ENCODE measurements at regions not wholly inside any gene's neighbourhood (a gene's known extent, or its start where the extent isn't known, plus 50 kb on each side); places are given as distances from the start of the nearest gene placed in this dataset.

- Histone ChIP-seq H3K56ac (ENCODE audit: low read length) (no peak overlapping the region), H3K9ac (ENCODE audit: low read length) (no peak overlapping the region), H3K23ac (ENCODE audit: low read length) (no peak overlapping the region), H2BK120ac (ENCODE audit: low read depth, low read length) (no peak overlapping the region), H2BK15ac (replicated peaks; ENCODE audit: low read depth) (no peak overlapping the region), H2BK5ac (ENCODE audit: low read length) (no peak overlapping the region), H3K4me3 (ENCODE audit: low read length) (no peak overlapping the region), H3K4me1 (ENCODE audit: control insufficient read depth, low read depth, low read length) (no peaks in the 10 kb centered on the region), H3K4me2 (ENCODE audit: low read length) (no peak overlapping the region), H3K27me3 (ENCODE audit: insufficient read depth, low read length, poor library complexity) (no peaks in the 10 kb centered on the region), H4K5ac (ENCODE audit: low read length) (no peak overlapping the region), H3K18ac (ENCODE audit: low read length) (no peak overlapping the region), H3K27ac (ENCODE audit: low read depth, low read length) (no peak overlapping the region), H3K79me2 (ENCODE audit: control insufficient read depth, insufficient read depth, low read length) (no peaks in the 10 kb centered on the region), H4K8ac (ENCODE audit: low read depth, low read length) (no peak overlapping the region), H3K4ac (ENCODE audit: low read depth, low read length) (no peak overlapping the region), H3K79me1 (ENCODE audit: low read length) (no peaks in the 10 kb centered on the region), H2AK5ac (ENCODE audit: low read length) (no peak overlapping the region), H3K36me3 (ENCODE audit: control insufficient read depth, insufficient read depth, low read length) (no peaks in the 10 kb centered on the region)
- WGBS (ENCODE audit: extremely low coverage, insufficient coverage, low lambda C conversion rate): no CpG with 5 or more reads among the region's 6 CpGs
- no peak for DNase-seq
These were observed 57.5 kb downstream of the ILRUN start for GRCh38 chr6:34638834-34639736.

- H3K27me3 ChIP-seq (ENCODE audit: insufficient read depth, low read length, poor library complexity): no peaks in the 10 kb centered on the region
- no peak overlapping the region for H3K4me3 ChIP-seq (ENCODE audit: low read length)
- no peak for DNase-seq
- no peaks in the 10 kb centered on the region for H3K79me1 ChIP-seq (ENCODE audit: low read length)
- H2AK5ac ChIP-seq (ENCODE audit: low read length): no peak overlapping the region
- H3K27ac ChIP-seq (ENCODE audit: low read depth, low read length): no peak overlapping the region
- H3K79me2 ChIP-seq (ENCODE audit: control insufficient read depth, insufficient read depth, low read length): no peaks in the 10 kb centered on the region
- H4K8ac ChIP-seq (ENCODE audit: low read depth, low read length): no peak overlapping the region
- H3K4me1 ChIP-seq (ENCODE audit: control insufficient read depth, low read depth, low read length): no peaks in the 10 kb centered on the region
- no peak overlapping the region for H3K4me2 ChIP-seq (ENCODE audit: low read length)
- no peak overlapping the region for H3K23ac ChIP-seq (ENCODE audit: low read length)
- H4K5ac ChIP-seq (ENCODE audit: low read length): no peak overlapping the region
- no peak overlapping the region for H3K56ac ChIP-seq (ENCODE audit: low read length)
- no peak overlapping the region for H2BK5ac ChIP-seq (ENCODE audit: low read length)
- no CpG with 5 or more reads among the region's 2 CpGs for WGBS (ENCODE audit: extremely low coverage, insufficient coverage, low lambda C conversion rate)
- no peak overlapping the region for H3K4ac ChIP-seq (ENCODE audit: low read depth, low read length)
- H2BK15ac ChIP-seq (replicated peaks; ENCODE audit: low read depth): no peak overlapping the region
- H2BK120ac ChIP-seq (ENCODE audit: low read depth, low read length): no peak overlapping the region
- no peak overlapping the region for H3K18ac ChIP-seq (ENCODE audit: low read length)
- H3K9ac ChIP-seq (ENCODE audit: low read length): no peak overlapping the region
- no peaks in the 10 kb centered on the region for H3K36me3 ChIP-seq (ENCODE audit: control insufficient read depth, insufficient read depth, low read length)
These were observed 62.8 kb downstream of the ILRUN start for GRCh38 chr6:34633785-34634184.

GRCh38 chr6:34633256-34633655, 63.3 kb downstream of the ILRUN start:
- Histone ChIP-seq H3K4me3 (ENCODE audit: low read length) (no peak overlapping the region), H2AK5ac (ENCODE audit: low read length) (no peak overlapping the region), H3K27me3 (ENCODE audit: insufficient read depth, low read length, poor library complexity) (no peaks in the 10 kb centered on the region), H3K79me2 (ENCODE audit: control insufficient read depth, insufficient read depth, low read length) (no peaks in the 10 kb centered on the region), H3K27ac (ENCODE audit: low read depth, low read length) (no peak overlapping the region), H3K36me3 (ENCODE audit: control insufficient read depth, insufficient read depth, low read length) (no peaks in the 10 kb centered on the region), H3K4ac (ENCODE audit: low read depth, low read length) (no peak overlapping the region), H3K79me1 (ENCODE audit: low read length) (no peaks in the 10 kb centered on the region), H2BK15ac (replicated peaks; ENCODE audit: low read depth) (no peak overlapping the region), H3K23ac (ENCODE audit: low read length) (no peak overlapping the region), H3K4me1 (ENCODE audit: control insufficient read depth, low read depth, low read length) (no peaks in the 10 kb centered on the region), H3K9ac (ENCODE audit: low read length) (no peak overlapping the region), H3K18ac (ENCODE audit: low read length) (no peak overlapping the region), H3K4me2 (ENCODE audit: low read length) (no peak overlapping the region), H3K56ac (ENCODE audit: low read length) (no peak overlapping the region), H2BK5ac (ENCODE audit: low read length) (no peak overlapping the region), H4K8ac (ENCODE audit: low read depth, low read length) (no peak overlapping the region), H4K5ac (ENCODE audit: low read length) (no peak overlapping the region), H2BK120ac (ENCODE audit: low read depth, low read length) (no peak overlapping the region)
- no CpG with 5 or more reads among the region's 2 CpGs for WGBS (ENCODE audit: extremely low coverage, insufficient coverage, low lambda C conversion rate)
- no peak for DNase-seq

- H3K4ac ChIP-seq (ENCODE audit: low read depth, low read length): no peak overlapping the region
- no peak overlapping the region for H3K27ac ChIP-seq (ENCODE audit: low read depth, low read length)
- H3K27me3 ChIP-seq (ENCODE audit: insufficient read depth, low read length, poor library complexity): no peaks in the 10 kb centered on the region
- no peak for DNase-seq
- no peak overlapping the region for H2BK120ac ChIP-seq (ENCODE audit: low read depth, low read length)
- no peak overlapping the region for H3K9ac ChIP-seq (ENCODE audit: low read length)
- H3K56ac ChIP-seq (ENCODE audit: low read length): no peak overlapping the region
- no peak overlapping the region for H2AK5ac ChIP-seq (ENCODE audit: low read length)
- H3K4me3 ChIP-seq (ENCODE audit: low read length): no peak overlapping the region
- no peaks in the 10 kb centered on the region for H3K79me1 ChIP-seq (ENCODE audit: low read length)
- no peak overlapping the region for H2BK5ac ChIP-seq (ENCODE audit: low read length)
- no peak overlapping the region for H3K18ac ChIP-seq (ENCODE audit: low read length)
- H3K23ac ChIP-seq (ENCODE audit: low read length): no peak overlapping the region
- H4K8ac ChIP-seq (ENCODE audit: low read depth, low read length): no peak overlapping the region
- H3K4me1 ChIP-seq (ENCODE audit: control insufficient read depth, low read depth, low read length): no peaks in the 10 kb centered on the region
- no peaks in the 10 kb centered on the region for H3K36me3 ChIP-seq (ENCODE audit: control insufficient read depth, insufficient read depth, low read length)
- no peak overlapping the region for H4K5ac ChIP-seq (ENCODE audit: low read length)
- no peak overlapping the region for H2BK15ac ChIP-seq (replicated peaks; ENCODE audit: low read depth)
- WGBS (ENCODE audit: extremely low coverage, insufficient coverage, low lambda C conversion rate): no CpG with 5 or more reads among the region's 6 CpGs
- no peaks in the 10 kb centered on the region for H3K79me2 ChIP-seq (ENCODE audit: control insufficient read depth, insufficient read depth, low read length)
- no peak overlapping the region for H3K4me2 ChIP-seq (ENCODE audit: low read length)
These were observed 66.5 kb downstream of the ILRUN start for GRCh38 chr6:34630040-34630439.

- no peaks in the 10 kb centered on the region for H3K36me3 ChIP-seq (ENCODE audit: control insufficient read depth, insufficient read depth, low read length)
- WGBS (ENCODE audit: extremely low coverage, insufficient coverage, low lambda C conversion rate): no CpG with 5 or more reads among the region's 3 CpGs
- no peak overlapping the region for H3K27ac ChIP-seq (ENCODE audit: low read depth, low read length)
- no peaks in the 10 kb centered on the region for H3K79me2 ChIP-seq (ENCODE audit: control insufficient read depth, insufficient read depth, low read length)
- no peak overlapping the region for H3K4me3 ChIP-seq (ENCODE audit: low read length)
- H3K27me3 ChIP-seq (ENCODE audit: insufficient read depth, low read length, poor library complexity): no peaks in the 10 kb centered on the region
- no peak overlapping the region for H3K9ac ChIP-seq (ENCODE audit: low read length)
- H2BK15ac ChIP-seq (replicated peaks; ENCODE audit: low read depth): no peak overlapping the region
- H3K56ac ChIP-seq (ENCODE audit: low read length): no peak overlapping the region
- no peak overlapping the region for H3K4ac ChIP-seq (ENCODE audit: low read depth, low read length)
- no peak overlapping the region for H2BK120ac ChIP-seq (ENCODE audit: low read depth, low read length)
- H3K4me1 ChIP-seq (ENCODE audit: control insufficient read depth, low read depth, low read length): no peaks in the 10 kb centered on the region
- no peak overlapping the region for H3K23ac ChIP-seq (ENCODE audit: low read length)
- H4K5ac ChIP-seq (ENCODE audit: low read length): no peak overlapping the region
- no peak overlapping the region for H2AK5ac ChIP-seq (ENCODE audit: low read length)
- no peak overlapping the region for H3K18ac ChIP-seq (ENCODE audit: low read length)
- H4K8ac ChIP-seq (ENCODE audit: low read depth, low read length): no peak overlapping the region
- no peak overlapping the region for H3K4me2 ChIP-seq (ENCODE audit: low read length)
- peak; percentile 26 for DNase-seq
- no peaks in the 10 kb centered on the region for H3K79me1 ChIP-seq (ENCODE audit: low read length)
- no peak overlapping the region for H2BK5ac ChIP-seq (ENCODE audit: low read length)
These were observed 69.3 kb downstream of the ILRUN start for GRCh38 chr6:34627296-34627695.
